IPS-NIHi11 (cell line): ENCODE measurements at regions not wholly inside any gene's neighbourhood (a gene's known extent, or its start where the extent isn't known, plus 50 kb on each side); places are given as distances from the start of the nearest gene placed in this dataset.
A peak's percentile ranks its signal among the peaks of the same experiment; 100 is the strongest.

Experiments used
- DNase-seq: peaks from one replicate; pipeline ENCODE4 v3.0.0; 2012; ENCODE audit warnings: mixed read lengths, low spot score

GRCh38 chr14:76974365-76974764 lies 54.1 kb downstream of the IRF2BPL start:
- DNase-seq = no peak

GRCh38 chr14:76971549-76971948 lies 57.0 kb downstream of the IRF2BPL start:
- no peak for DNase-seq

GRCh38 chr14:76968621-76969063 lies 59.9 kb downstream of the IRF2BPL start:
- DNase-seq = no peak

GRCh38 chr14:76967788-76968187 lies 60.7 kb downstream of the IRF2BPL start:
- no peak for DNase-seq

GRCh38 chr14:76965232-76965631 lies 63.3 kb downstream of the IRF2BPL start:
- DNase-seq = no peak

- DNase-seq = no peak
Observed at GRCh38 chr14:76964695-76965094, 63.8 kb downstream of the IRF2BPL start.

- no peak for DNase-seq
Observed at GRCh38 chr14:76963372-76963771, 65.1 kb downstream of the IRF2BPL start.

- no peak for DNase-seq
Observed at GRCh38 chr14:76962303-76962660, 66.2 kb downstream of the IRF2BPL start.

- DNase-seq = peak; percentile 83
Observed at GRCh38 chr14:76961631-76962302, 66.7 kb downstream of the IRF2BPL start.

- DNase-seq = no peak
Observed at GRCh38 chr14:76958980-76959710, 69.4 kb downstream of the IRF2BPL start.

- no peak for DNase-seq
Observed at GRCh38 chr14:76958020-76958979, 70.2 kb downstream of the IRF2BPL start.

GRCh38 chr14:76957224-76957891 lies 71.2 kb downstream of the IRF2BPL start:
- no peak for DNase-seq

GRCh38 chr14:76956316-76957090 lies 72.0 kb downstream of the IRF2BPL start:
- peak; percentile 80 for DNase-seq

GRCh38 chr14:76955575-76956315 lies 72.8 kb downstream of the IRF2BPL start:
- DNase-seq = no peak

GRCh38 chr14:76954394-76955190 lies 73.9 kb downstream of the IRF2BPL start:
- DNase-seq = no peak

GRCh38 chr14:76953311-76953945 lies 75.1 kb downstream of the IRF2BPL start:
- DNase-seq = no peak

GRCh38 chr14:76951166-76951565 lies 77.3 kb downstream of the IRF2BPL start:
- DNase-seq = no peak

GRCh38 chr14:76950055-76951020 lies 78.2 kb downstream of the IRF2BPL start:
- DNase-seq = no peak
